NB4 (cell line): ENCODE measurements at regions not wholly inside any gene's neighbourhood (a gene's known extent, or its start where the extent isn't known, plus 50 kb on each side); places are given as distances from the start of the nearest gene placed in this dataset.

Experiments
- CTCF ChIP-seq: IDR thresholded peaks from one replicate; pipeline ENCODE4 v1.5.1; 2012; ENCODE audit warnings: low read depth, low read length
- POLR2A ChIP-seq: IDR thresholded peaks from 2 replicates; pipeline ENCODE4 v1.6.1; 2011; ENCODE audit warnings: mild to moderate bottlenecking; ENCODE audit not compliant: insufficient read length; ENCODE audit errors: extremely low read depth

GRCh38 chr5:96189028-96189826, 227.6 kb upstream of the ELL2 start:
- TF ChIP-seq CTCF (no peak), POLR2A (no peak)
